ENCODE measurements at regions not wholly inside any gene's neighbourhood (a gene's known extent, or its start where the extent isn't known, plus 50 kb on each side); places are given as distances from the start of the nearest gene placed in this dataset.

DNA sequence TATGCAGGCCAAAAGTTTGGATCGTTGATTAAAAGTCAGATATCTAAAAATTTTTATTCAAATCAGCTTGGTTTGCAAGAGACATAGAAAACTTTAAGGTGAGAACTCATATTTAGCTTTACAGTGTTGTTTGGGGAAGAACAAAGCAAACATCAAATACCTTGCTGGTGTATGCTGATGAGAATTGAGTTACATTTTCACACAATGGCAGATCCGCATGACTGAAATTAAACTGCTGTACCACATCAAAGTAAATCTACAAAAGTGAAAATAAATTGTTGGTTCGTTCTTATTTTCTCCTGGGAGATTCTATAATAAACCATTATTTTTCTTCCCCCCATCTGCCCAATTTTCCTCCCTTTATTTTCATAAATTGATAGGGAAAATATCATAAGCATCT, 198.2 kb upstream of the PCSK5 start:
- no peak for DNase-seq

DNA sequence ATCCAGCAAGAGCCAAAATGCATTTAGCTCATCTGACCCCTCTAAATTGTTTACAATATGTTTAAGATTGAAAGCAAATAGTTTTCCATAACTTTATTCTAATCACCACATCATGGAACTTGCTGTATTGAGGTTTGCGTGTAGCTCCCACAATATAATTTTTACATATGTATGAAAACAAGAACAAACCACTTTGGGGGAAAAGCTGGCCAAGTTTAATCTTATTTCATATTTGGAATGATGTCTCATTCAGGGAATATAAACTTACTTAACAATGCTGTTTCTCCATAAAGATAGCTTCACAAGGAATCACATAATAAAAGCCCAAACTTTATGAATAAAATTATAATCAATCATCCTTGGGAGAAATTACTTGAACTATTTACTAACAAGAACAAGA, 194.6 kb upstream of the PCSK5 start:
- no peak for DNase-seq

DNA sequence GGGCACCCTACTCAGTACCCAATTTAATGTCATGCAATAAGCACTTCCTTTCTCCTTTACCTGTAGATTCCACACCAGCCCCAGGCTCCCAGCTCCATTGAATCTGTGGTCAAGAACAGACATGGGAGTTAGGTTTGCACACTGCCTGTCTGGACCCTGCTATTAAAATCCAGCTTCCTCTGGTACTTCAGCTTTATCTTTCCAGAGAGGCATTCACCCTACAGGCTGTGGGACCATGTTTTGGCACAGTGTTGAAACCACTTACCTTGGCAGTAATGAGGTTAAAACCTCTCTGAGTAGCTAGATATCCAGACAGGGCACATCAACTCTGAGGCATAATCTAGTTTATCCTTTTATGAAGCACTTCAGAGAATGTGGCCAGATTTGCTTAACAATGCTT, 191.5 kb upstream of the PCSK5 start:
- no peak for DNase-seq

DNA sequence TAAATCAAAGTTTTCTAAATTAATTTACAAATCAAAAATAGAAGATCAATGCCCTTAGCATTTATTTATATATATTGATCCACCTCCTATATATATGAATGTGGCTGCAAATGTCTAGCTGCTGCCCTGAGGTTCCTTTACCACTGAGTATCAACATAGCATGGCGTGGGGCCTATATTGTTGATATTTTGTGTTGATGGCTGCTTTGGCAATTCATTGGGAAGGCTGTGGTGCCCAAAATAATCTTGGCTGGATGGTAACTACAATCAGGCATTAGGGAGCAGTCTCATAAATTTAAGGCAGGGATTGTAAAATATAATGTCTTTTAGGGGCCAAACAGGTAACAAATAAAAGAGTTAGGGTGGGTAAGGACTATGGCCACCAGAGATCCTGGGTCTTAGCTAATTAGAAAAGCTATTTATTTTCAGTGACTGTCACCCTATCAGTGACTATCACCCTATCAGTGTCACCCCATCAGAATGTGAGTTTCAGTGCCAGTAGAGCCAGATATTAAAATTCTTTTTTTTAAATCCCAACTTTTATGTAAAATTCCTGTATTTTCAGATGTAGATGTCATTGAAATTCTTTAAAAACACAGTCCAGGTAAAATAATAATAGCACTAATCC, 190.7 kb upstream of the PCSK5 start:
- DNase-seq: no peak

DNA sequence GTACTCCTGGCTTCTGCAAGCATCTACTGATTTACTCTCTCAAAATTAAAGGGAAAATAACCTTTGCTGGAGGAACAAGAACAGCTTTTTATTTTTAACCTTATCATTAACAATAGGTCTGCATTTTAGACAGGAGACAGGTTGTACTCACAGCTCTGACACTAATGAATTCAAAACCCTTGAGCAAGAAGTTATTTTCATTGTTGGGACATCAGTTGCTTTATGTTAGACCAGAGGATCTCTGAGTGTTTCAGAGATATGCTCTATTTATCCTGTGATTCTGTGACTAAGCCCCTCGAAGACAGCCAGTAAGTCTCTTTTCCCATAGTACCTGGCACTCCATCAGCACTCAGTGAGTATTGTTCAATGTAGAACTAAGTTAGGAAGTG, 190.2 kb upstream of the PCSK5 start:
- DNase-seq: no peak

DNA sequence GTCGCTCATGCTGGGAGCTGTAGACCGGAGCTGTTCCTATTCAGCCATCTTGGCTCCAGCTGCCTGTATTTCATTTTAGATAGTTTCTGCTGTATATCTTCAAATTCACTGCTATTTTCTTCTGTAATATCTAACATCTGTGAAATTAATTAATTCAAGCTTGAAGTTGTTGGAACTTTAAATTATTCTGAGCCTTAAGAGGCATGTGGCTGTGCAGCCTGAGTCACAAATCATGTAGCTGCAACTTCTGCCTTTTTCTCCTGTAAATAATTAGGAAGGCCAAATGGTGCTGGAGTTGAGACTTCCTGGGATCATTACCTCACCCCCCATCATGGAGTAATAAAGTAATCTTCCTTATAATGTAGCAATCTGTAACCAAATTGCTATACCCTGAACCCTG, 183.3 kb upstream of the PCSK5 start:
- no peak for DNase-seq

DNA sequence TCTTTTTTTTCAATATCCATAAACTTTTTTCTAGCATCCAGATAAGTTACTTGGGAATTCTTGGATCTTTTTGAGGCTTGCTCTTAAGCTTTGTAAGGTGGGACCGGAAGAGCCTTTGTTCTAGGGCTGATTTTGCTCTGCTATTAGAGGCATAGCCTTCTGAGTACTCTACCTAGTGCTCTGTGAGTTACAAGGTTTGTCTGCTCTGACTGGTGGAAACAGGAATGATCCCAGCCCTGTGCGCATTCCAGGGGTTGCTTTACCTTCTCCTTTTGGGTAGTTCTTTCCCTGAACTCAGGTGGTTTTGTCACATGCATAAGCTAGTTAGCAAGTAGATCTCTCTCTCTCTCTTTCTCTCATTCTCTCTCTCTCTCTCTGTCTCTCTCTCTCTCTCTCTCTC, 180.8 kb upstream of the PCSK5 start:
- no peak for DNase-seq

DNA sequence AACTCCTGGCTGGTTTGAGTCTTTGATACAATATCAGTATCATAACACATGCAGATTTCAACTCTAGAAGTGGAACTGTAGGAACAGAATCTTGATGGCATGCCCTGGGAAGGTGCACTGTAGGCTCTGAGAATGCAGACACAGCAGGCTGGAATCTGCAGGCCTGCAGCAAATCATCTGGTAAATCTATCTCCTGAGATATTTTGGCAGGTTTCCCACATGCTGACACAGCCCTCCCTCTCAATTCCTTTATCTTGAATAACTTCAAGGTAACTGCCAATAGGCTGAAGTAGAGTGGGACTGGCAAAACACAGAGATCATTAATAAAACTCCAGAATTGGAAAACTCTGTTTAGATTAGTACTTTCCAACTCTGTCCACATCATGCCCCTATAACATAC, 177.8 kb upstream of the PCSK5 start:
- no peak for DNase-seq

DNA sequence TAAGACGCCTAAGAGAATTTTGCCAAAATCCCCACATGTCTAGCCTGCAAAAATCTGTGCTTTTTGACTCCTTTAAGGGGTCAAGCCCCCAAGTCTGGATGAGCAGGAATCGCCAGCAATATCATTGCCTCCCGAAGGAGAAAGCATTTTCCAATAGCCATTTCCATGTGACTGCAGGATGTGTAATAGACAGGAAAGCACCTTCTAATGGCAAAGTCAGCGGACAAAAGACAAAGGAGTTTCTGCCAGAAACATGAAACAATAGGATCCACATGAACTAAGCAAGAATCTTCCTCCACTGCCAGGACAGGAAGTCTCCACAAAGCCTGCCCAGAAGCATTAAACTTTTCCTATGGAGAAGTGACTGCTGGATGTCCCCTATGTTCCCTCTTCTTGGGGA, 177.1 kb upstream of the PCSK5 start:
- DNase-seq: no peak

DNA sequence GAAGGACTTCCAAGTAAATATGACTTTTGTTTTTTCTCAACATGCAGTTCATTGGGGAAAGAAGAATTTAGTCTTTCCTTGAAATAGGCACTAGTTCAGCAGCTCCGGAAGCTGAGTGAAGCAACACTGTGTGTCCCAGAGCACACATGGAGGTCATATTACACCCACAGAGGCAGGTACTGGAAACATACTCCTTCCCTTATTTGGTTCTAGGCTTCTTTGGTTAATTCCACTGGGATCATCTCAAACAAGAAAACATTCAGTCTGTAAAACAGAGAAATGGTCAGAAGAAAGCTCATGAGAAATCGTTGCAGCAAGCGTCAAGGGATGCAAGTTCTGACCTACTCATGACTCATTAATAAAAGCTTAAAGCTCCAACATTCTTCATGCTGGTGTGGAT, 175.1 kb upstream of the PCSK5 start:
- no peak for DNase-seq

DNA sequence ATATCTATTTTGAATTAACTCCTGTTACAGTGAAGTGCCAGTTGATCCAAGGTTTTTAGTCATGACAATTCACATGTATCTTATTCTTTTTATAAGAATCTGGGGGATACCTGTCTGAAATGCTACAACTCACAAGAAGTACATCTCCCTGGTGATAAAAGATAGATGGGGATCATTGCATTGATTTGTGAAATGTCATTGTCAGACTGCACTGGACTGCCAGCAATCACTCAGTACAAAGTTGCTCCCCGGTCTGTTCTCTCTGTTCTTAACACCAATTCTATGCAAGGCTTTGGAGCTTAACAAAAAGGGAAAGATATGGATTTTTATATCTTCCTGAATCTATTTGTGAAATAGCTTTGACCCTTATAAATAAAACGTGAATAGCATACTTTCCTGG, 171.8 kb upstream of the PCSK5 start:
- DNase-seq: no peak

DNA sequence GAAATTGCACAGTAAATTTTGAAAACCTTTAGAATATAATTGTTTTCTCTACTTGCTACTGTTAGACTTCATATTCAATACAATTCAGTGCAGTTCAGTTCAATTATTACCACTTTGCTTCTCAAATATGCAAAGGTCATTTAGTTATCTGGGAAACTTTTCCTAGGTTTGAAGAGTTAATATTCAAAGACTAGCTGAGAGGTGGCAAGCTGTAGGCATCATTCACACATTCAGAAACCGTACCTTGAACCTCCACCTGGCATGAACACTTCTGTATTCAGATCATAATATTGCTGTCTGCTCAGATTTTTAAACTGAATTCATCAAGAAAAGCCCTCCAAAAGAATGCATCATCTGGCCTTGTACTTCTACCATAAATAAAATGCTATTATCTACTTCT, 162.1 kb upstream of the PCSK5 start:
- no peak for DNase-seq

DNA sequence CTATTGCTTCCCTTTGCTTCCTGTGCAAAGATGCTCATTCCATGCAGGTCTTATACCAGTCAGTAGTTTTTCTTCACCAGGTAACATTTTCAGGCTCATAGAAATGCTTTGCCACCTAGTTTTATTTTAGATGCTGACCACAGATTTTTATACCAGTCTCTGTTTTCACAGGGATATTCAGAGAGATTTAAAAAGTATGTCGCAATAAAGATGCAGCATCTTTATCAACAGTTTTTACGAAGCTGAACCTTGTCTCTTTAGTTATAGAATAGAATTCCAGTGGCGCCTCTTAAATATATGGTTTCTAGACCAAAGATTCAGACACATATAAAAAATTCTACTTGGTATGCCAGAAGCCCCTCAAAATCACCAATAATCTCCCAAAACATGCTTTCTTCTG, 155.7 kb upstream of the PCSK5 start:
- no peak for DNase-seq

DNA sequence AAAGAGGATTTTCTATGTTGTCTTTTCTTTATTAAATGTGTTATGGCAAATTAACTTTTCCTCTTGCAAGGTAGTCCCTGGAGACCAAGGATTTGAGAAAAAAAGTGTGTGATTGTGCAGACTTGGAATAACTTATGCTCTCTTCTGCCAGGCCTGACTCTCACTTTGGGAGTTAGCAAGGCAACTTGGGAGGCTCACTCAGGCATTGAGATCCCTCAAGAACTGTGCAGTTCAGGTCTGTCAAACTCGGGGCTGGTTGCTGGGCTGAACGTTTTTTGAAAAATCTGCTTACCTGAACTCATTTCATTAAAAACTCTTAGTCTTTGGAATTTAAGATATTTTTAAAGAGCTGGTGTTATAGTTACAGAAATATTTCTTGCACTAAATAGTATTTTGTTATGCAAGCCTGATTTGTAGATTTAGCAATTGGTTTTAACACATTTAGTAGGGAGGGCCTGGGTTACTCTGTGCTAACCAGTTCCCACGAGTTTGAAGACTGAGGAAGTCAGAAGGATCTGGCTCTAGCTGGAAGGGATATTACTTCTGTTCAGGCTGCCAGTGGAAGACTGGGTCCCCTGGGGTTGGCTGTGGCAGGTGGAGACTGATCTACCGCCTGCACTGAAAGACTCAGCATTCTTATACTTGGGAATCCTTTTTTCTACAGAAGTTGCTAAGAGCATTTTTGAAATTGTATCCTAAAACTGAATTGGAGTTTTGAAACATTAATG, 150.4 kb upstream of the PCSK5 start:
- no peak for DNase-seq

DNA sequence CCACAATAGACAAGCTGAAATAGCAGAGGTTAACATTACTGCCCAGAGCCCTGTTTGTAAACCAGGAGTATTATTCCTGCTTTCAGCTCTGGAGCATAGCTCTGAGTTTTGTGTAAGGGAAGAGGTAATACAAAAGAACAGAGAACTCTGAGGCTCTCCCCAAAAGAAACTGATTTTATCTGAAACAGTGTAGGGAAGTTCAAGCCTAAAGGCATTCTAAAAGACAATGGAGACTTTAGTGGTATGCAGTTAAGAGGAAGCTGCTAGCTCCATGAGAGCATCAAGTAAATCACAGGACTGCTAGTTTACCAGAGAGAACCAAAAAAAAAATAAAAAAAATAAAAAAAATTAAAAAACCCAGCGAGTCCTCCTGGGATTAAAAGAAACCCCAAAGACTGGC, 146.6 kb upstream of the PCSK5 start:
- no peak for DNase-seq

DNA sequence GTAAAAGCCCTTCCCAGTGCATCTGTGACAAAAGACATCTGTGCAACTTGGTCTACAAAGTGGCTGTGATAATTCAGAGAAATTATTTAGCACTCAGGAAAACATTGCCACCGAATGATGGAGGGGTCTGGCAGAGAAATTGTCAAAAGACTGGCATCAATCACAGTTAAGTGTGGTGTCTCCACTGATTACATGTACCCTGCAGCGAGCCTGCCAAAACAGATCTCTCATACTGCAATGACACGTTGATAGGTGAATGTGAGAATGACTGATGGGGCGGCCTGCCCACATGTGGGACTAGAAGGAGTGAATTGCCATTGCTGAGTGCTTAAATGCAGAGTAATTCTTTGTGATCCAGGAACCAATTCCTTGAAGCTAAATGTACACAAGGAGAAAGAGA, 136.4 kb upstream of the PCSK5 start:
- no peak for DNase-seq

DNA sequence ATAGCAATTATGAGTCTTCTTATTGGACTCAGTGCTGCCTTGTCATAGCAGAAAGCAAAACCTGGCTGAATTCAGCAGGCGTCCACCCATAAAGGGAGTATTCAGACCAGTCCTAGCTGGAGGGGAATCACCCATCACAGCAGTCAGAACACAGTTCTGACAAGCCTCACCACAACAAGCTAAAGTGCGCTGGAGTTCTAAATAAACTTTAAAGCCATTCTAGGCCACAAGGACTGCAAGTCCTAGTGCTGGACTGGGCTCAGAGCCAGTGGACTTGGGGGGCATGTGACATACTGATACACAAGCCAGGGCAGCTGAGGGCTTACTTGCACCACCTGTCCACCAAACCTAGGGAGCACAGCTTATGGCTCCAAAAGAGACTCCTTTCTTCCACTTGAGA, 115.3 kb upstream of the PCSK5 start:
- no peak for DNase-seq

DNA sequence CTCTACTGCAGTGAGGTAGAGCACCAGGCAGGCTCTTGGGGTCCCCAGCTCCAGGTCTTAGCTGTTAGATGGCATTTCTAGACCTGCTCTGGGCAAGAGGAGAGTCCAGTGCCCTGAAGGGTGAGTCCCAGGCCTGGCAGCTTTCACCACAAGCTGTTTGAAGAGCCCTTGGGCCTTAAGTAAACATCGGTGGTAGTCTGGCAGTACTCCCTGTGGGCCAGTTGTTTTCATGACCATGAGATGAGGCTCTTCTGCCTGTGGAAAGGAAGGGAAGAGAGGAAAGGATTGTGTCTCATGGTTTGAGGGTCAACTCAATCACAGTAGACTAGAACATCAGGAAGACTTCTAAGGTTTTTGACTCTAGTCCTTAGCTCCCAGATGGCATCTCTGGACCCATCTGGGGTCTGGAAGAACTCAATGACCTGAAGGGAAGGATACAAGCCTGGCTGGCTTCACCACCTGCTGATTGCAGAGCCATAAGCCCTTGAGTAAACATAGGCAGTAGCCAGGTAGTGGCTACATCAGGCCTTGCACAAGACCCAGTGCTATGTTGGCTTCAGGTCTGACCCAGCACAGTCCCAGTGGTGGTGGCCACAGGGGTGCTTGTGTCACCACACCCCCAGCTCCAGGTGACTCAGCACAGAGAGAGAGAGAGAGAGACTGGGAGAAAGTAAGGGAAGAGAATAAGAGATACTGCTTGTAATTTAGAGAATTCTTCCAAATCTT, 114.3 kb upstream of the PCSK5 start:
- no peak for DNase-seq

DNA sequence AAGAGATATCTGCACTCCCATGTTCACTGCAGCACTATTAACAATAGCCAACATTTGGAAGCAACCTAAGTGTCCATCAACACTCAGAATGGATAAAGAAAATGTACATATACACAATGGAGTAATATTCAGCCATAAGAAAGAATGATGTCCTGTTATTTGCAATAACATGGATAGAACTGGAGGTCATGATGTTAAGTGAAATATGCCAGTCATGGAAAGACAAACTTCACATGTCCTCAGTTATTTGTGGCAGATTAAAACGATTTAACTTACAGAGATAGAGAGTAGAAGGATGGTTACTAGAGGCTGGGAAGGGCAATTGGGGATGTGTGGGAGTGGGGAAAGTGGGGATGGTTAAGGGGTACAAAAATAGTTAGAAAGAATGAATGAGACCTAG, 110.3 kb upstream of the PCSK5 start:
- DNase-seq: no peak

DNA sequence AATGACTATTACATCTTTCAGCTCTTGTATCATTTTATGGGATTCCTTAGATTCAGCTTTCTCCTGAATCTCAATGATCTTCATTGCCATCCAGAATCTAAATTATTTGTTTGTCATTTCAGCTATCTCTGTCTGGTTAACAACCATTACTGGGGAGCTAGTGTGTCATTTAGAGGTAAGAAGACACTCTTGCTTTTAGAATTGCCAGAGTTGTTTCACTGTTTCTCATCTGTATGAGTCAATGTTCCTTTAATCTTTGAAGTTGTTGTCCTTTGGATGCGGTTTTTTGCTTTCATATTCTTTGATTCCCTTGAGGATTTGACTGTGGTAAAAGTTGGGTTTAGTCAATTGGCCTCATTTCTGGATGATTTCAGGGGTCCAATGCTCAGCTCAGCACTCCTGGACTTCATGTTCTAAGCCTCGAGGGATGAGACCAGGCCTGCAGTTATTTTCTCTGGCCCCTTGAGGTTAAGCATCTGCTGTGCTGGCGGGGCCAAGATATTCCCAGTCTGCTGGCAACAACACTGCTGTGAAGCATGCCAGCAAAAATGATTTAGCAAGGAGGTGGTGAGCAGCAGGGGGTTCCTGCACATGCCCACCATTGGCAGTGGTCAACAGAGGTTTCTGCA, 102.4 kb upstream of the PCSK5 start:
- no peak for DNase-seq

DNA sequence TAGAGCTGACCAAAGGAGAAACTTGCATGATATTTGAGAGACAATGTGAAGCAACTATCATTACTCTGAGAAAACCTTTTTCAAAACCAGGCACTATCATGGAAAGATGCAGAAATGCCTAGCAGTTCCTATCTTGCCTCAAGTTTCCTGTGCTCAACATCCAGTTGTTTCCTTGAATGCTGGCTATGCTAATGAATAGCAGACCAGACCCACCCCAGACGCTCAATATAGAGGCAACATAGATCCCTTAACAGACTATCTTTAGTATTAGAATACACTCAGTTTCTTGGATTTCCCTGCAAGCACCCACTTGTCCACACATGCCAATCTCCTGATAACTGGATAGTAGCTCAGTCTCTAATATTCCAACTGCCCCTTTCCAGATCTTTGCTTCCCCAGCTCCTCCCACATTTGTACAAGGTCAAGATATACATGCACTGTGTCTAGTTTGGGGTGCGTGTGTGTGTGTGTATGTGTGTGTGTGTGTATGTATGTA, 93.3 kb upstream of the PCSK5 start:
- no peak for DNase-seq

DNA sequence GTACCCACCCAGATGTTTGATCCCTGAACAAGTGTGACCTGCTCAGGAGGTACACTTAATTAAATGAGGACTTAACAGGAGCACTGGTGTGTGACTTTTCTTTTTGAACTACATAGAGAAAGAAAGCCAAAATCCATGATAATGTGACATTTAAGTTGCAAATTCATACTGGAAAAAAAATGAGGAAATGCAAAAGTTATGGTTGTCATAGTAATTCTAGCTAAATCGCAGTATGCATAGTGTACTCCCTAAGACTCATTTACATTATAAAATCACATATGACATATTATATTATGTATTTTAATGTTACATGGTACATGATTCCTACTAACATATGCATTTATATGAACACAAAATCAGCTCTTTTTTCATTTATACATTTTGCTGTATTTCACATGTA, 92.0 kb upstream of the PCSK5 start:
- DNase-seq: no peak

DNA sequence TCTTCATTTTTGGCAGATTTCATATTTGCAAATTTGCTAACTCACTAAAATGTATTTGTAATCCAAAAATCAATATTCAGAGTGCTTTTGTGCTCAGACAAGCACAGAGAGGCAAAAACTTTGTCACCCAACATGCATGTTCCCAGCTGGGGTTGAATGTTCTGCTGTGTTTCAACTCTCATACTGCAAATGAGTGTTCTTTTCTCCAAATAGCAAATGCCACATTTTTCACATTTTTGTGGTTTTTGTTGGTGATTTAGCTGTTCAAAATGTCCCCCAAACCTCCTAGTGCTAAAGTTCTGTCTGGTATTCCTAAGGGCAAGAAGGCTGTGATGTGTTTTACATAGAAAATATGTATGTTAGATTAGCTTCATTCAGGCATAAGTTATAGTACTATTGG, 87.3 kb upstream of the PCSK5 start:
- no peak for DNase-seq

DNA sequence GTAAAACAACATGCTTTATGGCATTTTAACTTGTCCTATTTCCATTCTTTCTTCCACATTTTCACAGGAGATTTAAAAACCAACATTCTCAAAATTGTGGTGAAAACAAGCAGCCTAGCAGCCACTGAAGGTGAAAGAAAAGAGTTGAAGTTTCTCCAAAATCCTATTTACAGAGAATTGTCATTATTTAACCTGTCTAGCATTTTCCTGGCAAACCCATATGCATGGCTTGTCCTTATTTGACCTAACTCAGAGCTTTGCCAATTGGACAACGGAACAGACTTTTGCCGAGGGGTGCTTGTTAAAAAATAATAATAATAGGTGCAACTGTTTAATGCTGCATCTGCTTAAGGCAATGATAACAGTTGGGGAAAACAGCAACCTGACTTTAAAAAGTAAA, 80.4 kb upstream of the PCSK5 start:
- no peak for DNase-seq

Data from activated CD4-positive, alpha-beta T cell treated with anti-CD3 and anti-CD28 coated beads for 48 hours (primary cell).